GM23338 (cell line): ENCODE measurements at regions not wholly inside any gene's neighbourhood (a gene's known extent, or its start where the extent isn't known, plus 50 kb on each side); places are given as distances from the start of the nearest gene placed in this dataset.
A peak's percentile ranks its signal among the peaks of the same experiment; 100 is the strongest.

ENCODE experiments used
- ATAC-seq: fragments of 200-7000 bp; cut with Tn5 transposase; 3 replicates; pipeline ENCODE4 v1.9.1; 2020
- DNase-seq: peaks from one replicate; pipeline ENCODE4 v3.0.0-alpha.2; 2015; ENCODE audit warnings: low spot score
- H2AFZ ChIP-seq: fragments of 200-600 bp; sonication (generic); 2 replicates; pipeline ENCODE4 v1.8.0; 2016; ENCODE audit warnings: antibody characterized with exemption, mild to moderate bottlenecking, moderate library complexity
- H3F3A ChIP-seq: fragments of 200-600 bp; sonication (generic); replicated peaks from 2 replicates; pipeline ENCODE4 v1.8.0; 2017; ENCODE audit warnings: antibody characterized with exemption, mixed run types, low read depth
- H3K27ac ChIP-seq: fragments of 200-600 bp; sonication (generic); 2 replicates; pipeline ENCODE4 v1.6.1; 2016; ENCODE audit warnings: low read depth
- H3K27me3 ChIP-seq: fragments of 200-600 bp; sonication (generic); 2 replicates; pipeline ENCODE4 v1.8.0; 2016; ENCODE audit warnings: mild to moderate bottlenecking, mixed run types, moderate library complexity; ENCODE audit not compliant: insufficient read depth
- H3K36me3 ChIP-seq: fragments of 200-600 bp; sonication (generic); 2 replicates; pipeline ENCODE4 v1.8.0; 2016; ENCODE audit warnings: mild to moderate bottlenecking; ENCODE audit not compliant: insufficient read depth
- H3K4me1 ChIP-seq: fragments of 200-600 bp; sonication (generic); 2 replicates; pipeline ENCODE4 v1.8.0; 2016; ENCODE audit warnings: mild to moderate bottlenecking, moderate library complexity; ENCODE audit not compliant: insufficient read depth
- H3K4me2 ChIP-seq: fragments of 200-600 bp; sonication (generic); 2 replicates; pipeline ENCODE4 v1.7.1; 2017; ENCODE audit warnings: mixed run types
- H3K4me3 ChIP-seq: fragments of 200-600 bp; sonication (generic); 2 replicates; pipeline ENCODE4 v1.6.1; 2016; ENCODE audit warnings: mixed run types
- H3K79me2 ChIP-seq: fragments of 200-600 bp; sonication (generic); replicated peaks from 2 replicates; pipeline ENCODE4 v1.8.0; 2017; ENCODE audit warnings: mild to moderate bottlenecking; ENCODE audit not compliant: insufficient read depth
- H3K9me2 ChIP-seq: fragments of 200-600 bp; sonication (generic); 2 replicates; pipeline ENCODE4 v1.8.0; 2017; ENCODE audit not compliant: insufficient read depth
- H4K20me1 ChIP-seq: fragments of 200-600 bp; sonication (generic); replicated peaks from 2 replicates; pipeline ENCODE4 v1.8.0; 2017; ENCODE audit warnings: mild to moderate bottlenecking; ENCODE audit not compliant: insufficient read depth
- H3K27ac Mint-ChIP-seq: 2 replicates; pipeline ENCODE4 v1.8.0; 2020; ENCODE audit warnings: inconsistent platforms, mild to moderate bottlenecking, moderate library complexity, mixed read lengths
- H3K27me3 Mint-ChIP-seq: 3 replicates; pipeline ENCODE4 v1.8.0; 2022; ENCODE audit warnings: low read depth, mild to moderate bottlenecking, moderate library complexity, mixed read lengths, inconsistent platforms; ENCODE audit not compliant: insufficient read depth, poor library complexity
- H3K36me3 Mint-ChIP-seq: 3 replicates; pipeline ENCODE4 v1.8.0; 2021; ENCODE audit warnings: low read depth, mild to moderate bottlenecking, inconsistent platforms, moderate library complexity, mixed read lengths
- H3K4me1 Mint-ChIP-seq: 3 replicates; pipeline ENCODE4 v1.8.0; 2020; ENCODE audit warnings: mild to moderate bottlenecking, inconsistent platforms, mixed read lengths
- H3K4me3 Mint-ChIP-seq: 3 replicates; pipeline ENCODE4 v1.8.0; 2021; ENCODE audit warnings: moderate library complexity, mild to moderate bottlenecking, inconsistent platforms, mixed read lengths
- H3K9me3 Mint-ChIP-seq: 3 replicates; pipeline ENCODE4 v1.8.0; 2020; ENCODE audit warnings: moderate library complexity, mild to moderate bottlenecking, inconsistent platforms, mixed read lengths
- CTCF ChIP-seq, 2 experiments: fragments of 200-600 bp in 1 of 2; sonication (generic) in 1 of 2; conservative IDR thresholded peaks; 2 replicates each; pipeline versions ENCODE4 v1.5.1 to v1.6.1; 2016 to 2017; ENCODE audit warnings: antibody characterized with exemption in 2 of 2, low read depth in 2 of 2, mild to moderate bottlenecking in 2 of 2, moderate library complexity in 1 of 2
- EZH2 ChIP-seq: fragments of 200-600 bp; sonication (generic); IDR thresholded peaks from one replicate; pipeline ENCODE4 v1.8.0; 2017; ENCODE audit warnings: antibody characterized with exemption, mild to moderate bottlenecking, low read depth; ENCODE audit not compliant: unreplicated experiment
- EZH2phosphoT487 ChIP-seq: fragments of 200-600 bp; sonication (generic); IDR thresholded peaks from one replicate; pipeline ENCODE4 v1.8.1; 2018; ENCODE audit warnings: antibody characterized with exemption; ENCODE audit not compliant: unreplicated experiment
- JUNB ChIP-seq: IDR thresholded peaks from one replicate; pipeline ENCODE4 v1.6.1; 2016; ENCODE audit warnings: antibody characterized with exemption; ENCODE audit not compliant: unreplicated experiment
- REST ChIP-seq: IDR thresholded peaks from one replicate; pipeline ENCODE4 v1.6.1; 2018; ENCODE audit warnings: antibody characterized with exemption; ENCODE audit not compliant: unreplicated experiment
- STAT1 ChIP-seq: IDR thresholded peaks from one replicate; pipeline ENCODE4 v1.6.1; 2016; ENCODE audit warnings: antibody characterized with exemption; ENCODE audit not compliant: unreplicated experiment
- ZNF114 ChIP-seq: fragments of 250-450 bp; sonication (Bioruptor Pico); IDR thresholded peaks from 2 replicates; pipeline ENCODE4 v1.5.0; 2020; ENCODE audit warnings: mild to moderate bottlenecking, moderate library complexity
- ZNF462 ChIP-seq: fragments of 250-450 bp; sonication (Bioruptor Pico); IDR thresholded peaks from 2 replicates; pipeline ENCODE4 v1.5.0; 2020; ENCODE audit warnings: mild to moderate bottlenecking, moderate library complexity

GRCh38 chr9:109880276-109881169 lies 100.5 kb downstream of the PALM2AKAP2 start:
- Mint-ChIP-seq H3K9me3 (no peaks in the 10 kb centered on the region), H3K36me3 (no peaks in the 10 kb centered on the region), H3K4me1 (no peaks in the 10 kb centered on the region; the same call in 1 of the 3 replicates), H3K27me3 (no peaks in the 10 kb centered on the region), H3K4me3 (no peak overlapping the region), H3K27ac (no peak overlapping the region)
- TF ChIP-seq ZNF114 = no peak
- peak; percentile 60 to 63 for TF ChIP-seq CTCF (conservative IDR thresholded peaks at IDR 0.05; ENCODE audit: low read depth in 2 of 2)
- no peak overlapping the region for H3K4me3 ChIP-seq
- H3K79me2 ChIP-seq = no peaks in the 10 kb centered on the region
- H4K20me1 ChIP-seq = no peaks in the 10 kb centered on the region
- no peaks in the 10 kb centered on the region for H3F3A ChIP-seq
- peak; percentile 89 for DNase-seq
- H2AFZ ChIP-seq = no peak overlapping the region
- no peak overlapping the region for H3K27ac ChIP-seq
- H3K9me2 ChIP-seq = peaks cover 5% of the 10 kb centered on the region; the same call in 1 of the 2 replicates
- no peaks in the 10 kb centered on the region for H3K36me3 ChIP-seq
- peak; percentile 97 for ATAC-seq
- no peaks in the 10 kb centered on the region for H3K27me3 ChIP-seq
- no peak overlapping the region for H3K4me2 ChIP-seq
- no peaks in the 10 kb centered on the region for H3K4me1 ChIP-seq

- Histone ChIP-seq H3K36me3 (no peaks in the 10 kb centered on the region), H2AFZ (no peak overlapping the region), H3K9me2 (no peaks in the 10 kb centered on the region), H3K4me2 (no peak overlapping the region), H3K4me3 (no peak overlapping the region), H3K27me3 (no peaks in the 10 kb centered on the region), H3K27ac (no peak overlapping the region), H4K20me1 (no peaks in the 10 kb centered on the region), H3F3A (no peaks in the 10 kb centered on the region), H3K4me1 (peaks cover 5% of the 10 kb centered on the region; the same call in 1 of the 2 replicates), H3K79me2 (no peaks in the 10 kb centered on the region)
- peaks cover 10% of the 10 kb centered on the region; the same call in 2 of the 3 replicates for H3K4me1 Mint-ChIP-seq
- ATAC-seq = no peak
- H3K27ac Mint-ChIP-seq = no peak overlapping the region
- no peaks in the 10 kb centered on the region for H3K27me3 Mint-ChIP-seq
- no peak for DNase-seq
- no peaks in the 10 kb centered on the region for H3K9me3 Mint-ChIP-seq
- H3K36me3 Mint-ChIP-seq = no peaks in the 10 kb centered on the region
- no peak overlapping the region for H3K4me3 Mint-ChIP-seq
- TF ChIP-seq STAT1 = no peak
- no peak for TF ChIP-seq ZNF462 (CRISPR knock-in tag)
- TF ChIP-seq EZH2phosphoT487 = no peak
- no peak for TF ChIP-seq ZNF114
- TF ChIP-seq EZH2 = no peak
- TF ChIP-seq REST = no peak
- TF ChIP-seq JUNB = no peak
Observed at GRCh38 chr9:109883623-109884022, 103.6 kb downstream of the PALM2AKAP2 start.
